Suprapubic skin (tissue), 4 donors: ENCODE measurements at regions not wholly inside any gene's neighbourhood (a gene's known extent, or its start where the extent isn't known, plus 50 kb on each side); places are given as distances from the start of the nearest gene placed in this dataset.

Source experiments
- DNase-seq, 2 donors: peaks; one replicate each; pipeline ENCODE4 v3.0.0-alpha.2; 2019; ENCODE audit warnings: low spot score in 2 of 2
- H3K27ac ChIP-seq: fragments of 200-600 bp; sonication (generic); one replicate; pipeline ENCODE4 v1.5.1; 2019
- H3K27me3 ChIP-seq: fragments of 200-600 bp; sonication (generic); one replicate; pipeline ENCODE4 v1.5.1; 2019
- H3K36me3 ChIP-seq: fragments of 200-600 bp; sonication (generic); one replicate; pipeline ENCODE4 v1.5.1; 2019
- H3K4me1 ChIP-seq: fragments of 200-600 bp; sonication (generic); one replicate; pipeline ENCODE4 v1.5.1; 2019
- H3K4me3 ChIP-seq: fragments of 200-600 bp; sonication (generic); one replicate; pipeline ENCODE4 v1.5.1; 2019; ENCODE audit warnings: mild to moderate bottlenecking
- H3K9me3 ChIP-seq: fragments of 200-600 bp; sonication (generic); one replicate; pipeline ENCODE4 v1.5.1; 2019
- EP300 ChIP-seq: sonication (generic); formaldehyde crosslinking; IDR thresholded peaks from one replicate; pipeline ENCODE4 v1.6.1; 2017; ENCODE audit warnings: antibody characterized with exemption
- POLR2A ChIP-seq, 2 donors: fragments of 450-650 bp; IDR thresholded peaks; one replicate each; pipeline ENCODE4 v1.6.1; 2017; ENCODE audit warnings: antibody characterized with exemption in 2 of 2, mild to moderate bottlenecking in 2 of 2, moderate library complexity in 2 of 2
- POLR2AphosphoS5 ChIP-seq, 3 donors: sonication (generic); formaldehyde crosslinking; IDR thresholded peaks; one replicate each; pipeline ENCODE4 v1.6.1; 2017; ENCODE audit warnings: antibody characterized with exemption in 3 of 3
- WGBS: methylation state at CpG from one replicate; pipeline ENCODE4 v1.1.5; 2018; 5-methylcytosine and 5-hydroxymethylcytosine counted together
- TF ChIP-seq, protein P1 (sequence below), 2 donors: fragments of 200-600 bp in 1 of 2; fragments of 450-650 bp in 1 of 2; sonication (generic) in 1 of 2; IDR thresholded peaks; one replicate each; pipeline ENCODE4 v1.5.1; 2016 to 2019; ENCODE audit warnings: antibody characterized with exemption in 2 of 2, mild to moderate bottlenecking in 1 of 2, moderate library complexity in 1 of 2

DNA sequence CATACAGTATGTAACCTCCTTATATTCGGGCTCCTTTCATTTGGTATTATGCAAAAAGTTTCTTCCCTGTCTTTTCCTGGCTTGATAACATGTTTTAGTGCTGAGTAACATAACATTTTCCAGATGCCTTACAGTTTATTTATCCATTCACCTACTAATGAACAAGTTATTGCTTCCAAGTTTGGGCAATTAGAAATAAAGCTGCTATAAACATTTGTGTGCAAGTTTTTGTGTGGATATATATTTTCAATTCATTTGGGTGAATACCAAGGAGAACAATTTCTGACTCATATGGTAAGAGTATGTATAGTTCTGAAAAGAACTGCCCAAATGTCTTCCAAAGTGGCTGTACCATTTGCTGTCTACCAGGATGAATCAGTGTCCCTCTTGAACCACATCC lies 360.9 kb downstream of the PCDH17 start:
- no peak for TF ChIP-seq POLR2AphosphoS5 (IDR thresholded peaks at IDR 0.05)
- TF ChIP-seq EP300 = no peak
- TF ChIP-seq POLR2A (IDR thresholded peaks at IDR 0.05) = no peak
- TF ChIP-seq, protein P1, sequence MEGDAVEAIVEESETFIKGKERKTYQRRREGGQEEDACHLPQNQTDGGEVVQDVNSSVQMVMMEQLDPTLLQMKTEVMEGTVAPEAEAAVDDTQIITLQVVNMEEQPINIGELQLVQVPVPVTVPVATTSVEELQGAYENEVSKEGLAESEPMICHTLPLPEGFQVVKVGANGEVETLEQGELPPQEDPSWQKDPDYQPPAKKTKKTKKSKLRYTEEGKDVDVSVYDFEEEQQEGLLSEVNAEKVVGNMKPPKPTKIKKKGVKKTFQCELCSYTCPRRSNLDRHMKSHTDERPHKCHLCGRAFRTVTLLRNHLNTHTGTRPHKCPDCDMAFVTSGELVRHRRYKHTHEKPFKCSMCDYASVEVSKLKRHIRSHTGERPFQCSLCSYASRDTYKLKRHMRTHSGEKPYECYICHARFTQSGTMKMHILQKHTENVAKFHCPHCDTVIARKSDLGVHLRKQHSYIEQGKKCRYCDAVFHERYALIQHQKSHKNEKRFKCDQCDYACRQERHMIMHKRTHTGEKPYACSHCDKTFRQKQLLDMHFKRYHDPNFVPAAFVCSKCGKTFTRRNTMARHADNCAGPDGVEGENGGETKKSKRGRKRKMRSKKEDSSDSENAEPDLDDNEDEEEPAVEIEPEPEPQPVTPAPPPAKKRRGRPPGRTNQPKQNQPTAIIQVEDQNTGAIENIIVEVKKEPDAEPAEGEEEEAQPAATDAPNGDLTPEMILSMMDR (IDR thresholded peaks at IDR 0.05) = no peak
- no peaks in the 10 kb centered on the region for H3K27me3 ChIP-seq
- DNase-seq = no peak
- no peak overlapping the region for H3K4me3 ChIP-seq
- H3K36me3 ChIP-seq = no peaks in the 10 kb centered on the region
- 58% methylated on average over 1 of the region's 1 CpG for WGBS
- no peaks in the 10 kb centered on the region for H3K4me1 ChIP-seq
- H3K27ac ChIP-seq = no peak overlapping the region
- H3K9me3 ChIP-seq = no peaks in the 10 kb centered on the region

- Histone ChIP-seq H3K4me1 (no peaks in the 10 kb centered on the region), H3K36me3 (no peaks in the 10 kb centered on the region), H3K27me3 (no peaks in the 10 kb centered on the region), H3K9me3 (no peaks in the 10 kb centered on the region), H3K27ac (no peak overlapping the region), H3K4me3 (no peak overlapping the region)
- WGBS = 72% methylated on average over 1 of the region's 1 CpG
- no peak for DNase-seq
- TF ChIP-seq, protein P1 (IDR thresholded peaks at IDR 0.05) = no peak
- no peak for TF ChIP-seq EP300
Measured at GRCh38 chr13:57996717-57997116, 365.2 kb downstream of the PCDH17 start.

DNA sequence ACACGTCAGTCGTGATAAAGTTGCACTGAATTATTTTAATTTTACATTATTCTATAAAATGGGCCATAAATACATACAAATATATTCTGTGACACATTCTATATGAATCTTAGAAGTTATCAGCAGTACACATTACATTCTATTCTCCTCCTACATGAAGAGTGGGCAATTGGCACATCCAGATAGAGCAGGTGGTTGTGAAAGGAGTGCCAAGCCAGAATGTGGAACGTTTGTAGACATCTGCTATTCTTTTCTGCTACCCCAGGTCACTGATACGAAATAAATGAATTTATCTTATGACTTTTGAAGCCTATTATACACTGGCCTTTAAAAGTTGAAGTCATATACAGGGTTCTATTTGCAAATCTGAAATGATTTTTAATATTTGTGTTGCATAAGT lies 373.2 kb downstream of the PCDH17 start:
- DNase-seq = no peak
- no peaks in the 10 kb centered on the region for H3K4me1 ChIP-seq
- H3K4me3 ChIP-seq = no peak overlapping the region
- H3K27me3 ChIP-seq = no peaks in the 10 kb centered on the region
- H3K27ac ChIP-seq = no peak overlapping the region
- peaks cover 3% of the 10 kb centered on the region for H3K9me3 ChIP-seq
- H3K36me3 ChIP-seq = no peaks in the 10 kb centered on the region
- 72% methylated on average over 4 of the region's 4 CpGs for WGBS
- TF ChIP-seq, protein P1 (IDR thresholded peaks at IDR 0.05) = no peak
- TF ChIP-seq POLR2AphosphoS5 (IDR thresholded peaks at IDR 0.05) = no peak
- no peak for TF ChIP-seq EP300
- TF ChIP-seq POLR2A (IDR thresholded peaks at IDR 0.05) = no peak

GRCh38 chr13:58018020-58018419 lies 386.5 kb downstream of the PCDH17 start:
- Histone ChIP-seq H3K4me3 (no peak overlapping the region), H3K36me3 (no peaks in the 10 kb centered on the region), H3K9me3 (no peaks in the 10 kb centered on the region), H3K4me1 (no peaks in the 10 kb centered on the region), H3K27ac (no peak overlapping the region), H3K27me3 (no peaks in the 10 kb centered on the region)
- no peak for DNase-seq
- 78% methylated on average over 4 of the region's 4 CpGs for whole genome bisulfite sequencing
- no peak for TF ChIP-seq POLR2AphosphoS5 (IDR thresholded peaks at IDR 0.05)
- no peak for TF ChIP-seq POLR2A (IDR thresholded peaks at IDR 0.05)
- TF ChIP-seq EP300 = no peak
- TF ChIP-seq, protein P1 (IDR thresholded peaks at IDR 0.05) = no peak

GRCh38 chr13:58018865-58019264 lies 387.3 kb downstream of the PCDH17 start:
- DNase-seq = no peak
- H3K36me3 ChIP-seq = no peaks in the 10 kb centered on the region

More at GRCh38 chr13:58018865-58019264, 387.3 kb downstream of the PCDH17 start:
- 46% methylated on average over 1 of the region's 1 CpG for WGBS
- Histone ChIP-seq H3K4me3 (no peak overlapping the region), H3K27me3 (no peaks in the 10 kb centered on the region), H3K4me1 (no peaks in the 10 kb centered on the region), H3K27ac (no peak overlapping the region), H3K9me3 (no peaks in the 10 kb centered on the region)
- TF ChIP-seq POLR2A (IDR thresholded peaks at IDR 0.05) = no peak
- TF ChIP-seq, protein P1 (IDR thresholded peaks at IDR 0.05) = no peak
- no peak for TF ChIP-seq EP300
- no peak for TF ChIP-seq POLR2AphosphoS5 (IDR thresholded peaks at IDR 0.05)
